GM18907 (cell line): ENCODE measurements at regions not wholly inside any gene's neighbourhood (a gene's known extent, or its start where the extent isn't known, plus 50 kb on each side); places are given as distances from the start of the nearest gene placed in this dataset.
A peak's percentile ranks its signal among the peaks of the same experiment; 100 is the strongest.
"Not testable (repeated sequence)": the region's sequence is repeated elsewhere in the genome, so short reads cannot be mapped to it uniquely, and the experiment has no call there.

Experiments
- ATAC-seq: cut with Tn5 transposase; IDR thresholded peaks from one replicate; pipeline ENCODE4 v1.9.1; 2021; ENCODE audit warnings: mild to moderate bottlenecking, moderate library complexity; ENCODE audit not compliant: unreplicated experiment

GRCh38 chr4:26228883-26229282, 91.9 kb upstream of the RBPJ start:
- no peak for ATAC-seq

GRCh38 chr4:26229974-26230373, 90.8 kb upstream of the RBPJ start:
- no peak for ATAC-seq

- no peak for ATAC-seq
These were observed 87.5 kb upstream of the RBPJ start for GRCh38 chr4:26233350-26233749.

DNA sequence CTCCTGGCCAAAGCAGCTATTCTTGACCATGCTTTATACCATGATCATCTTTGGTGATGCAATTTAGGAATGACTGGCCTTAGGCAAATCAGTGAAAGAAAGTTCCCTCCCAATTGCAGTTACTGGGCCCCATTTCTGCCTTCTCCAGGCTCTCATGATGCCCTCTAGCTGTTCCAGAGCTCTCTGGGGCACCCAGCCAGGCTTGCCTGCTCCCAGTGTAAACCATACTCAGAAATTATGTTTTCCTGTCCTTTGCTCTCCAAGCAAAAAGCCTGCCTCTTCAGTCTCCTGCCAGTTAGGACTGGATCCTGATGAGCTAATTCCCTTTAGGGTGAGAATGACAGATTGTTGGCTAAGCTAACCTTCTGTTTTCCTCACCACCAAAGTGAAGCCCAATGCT, 85.3 kb upstream of the RBPJ start:
- ATAC-seq = no peak

GRCh38 chr4:26237916-26238315, 82.9 kb upstream of the RBPJ start:
- no peak for ATAC-seq

- ATAC-seq = no peak
These were observed 82.4 kb upstream of the RBPJ start for GRCh38 chr4:26238426-26238777.

DNA sequence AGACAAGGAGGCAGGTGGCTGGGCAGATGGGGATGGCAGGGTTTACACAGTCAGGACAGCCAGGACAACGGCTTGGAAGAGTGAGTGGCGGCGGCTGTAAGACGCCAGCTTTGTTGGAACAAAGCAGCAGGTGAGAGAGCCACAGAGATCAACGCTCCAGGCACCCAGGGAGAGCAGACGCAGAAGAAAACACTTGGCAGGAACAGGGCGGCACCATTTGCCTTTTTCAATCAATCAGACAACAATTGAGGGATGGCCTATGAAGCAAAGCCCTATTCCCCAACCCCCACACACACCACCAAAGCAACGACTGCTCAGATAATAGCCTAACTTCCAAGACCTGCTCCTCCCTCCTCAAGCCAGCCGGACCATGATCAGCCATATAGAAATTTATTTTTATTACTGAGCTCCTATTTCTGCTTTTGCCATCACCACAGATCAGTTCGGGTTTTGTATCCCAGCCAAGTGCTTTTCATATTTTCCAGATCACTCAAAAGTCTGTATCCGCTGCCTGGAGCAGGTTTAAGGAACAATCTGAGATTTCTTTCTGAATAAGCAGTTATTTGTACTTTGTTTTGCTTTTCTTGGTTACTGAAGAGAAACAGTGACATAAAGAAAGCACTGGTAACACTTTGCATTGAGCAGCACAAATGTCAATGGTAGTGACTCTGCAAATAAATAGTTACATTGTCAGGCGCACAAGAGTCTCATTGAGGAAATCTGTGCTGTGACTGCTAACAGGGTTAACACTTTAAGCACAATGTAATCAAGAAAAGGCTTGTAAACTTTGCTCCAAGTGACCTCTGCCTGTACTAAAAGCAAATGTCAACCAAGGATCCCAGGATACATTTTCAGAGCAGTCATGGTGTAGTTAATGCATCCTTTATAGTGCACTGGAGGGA, 81.8 kb upstream of the RBPJ start:
- no peak for ATAC-seq

GRCh38 chr4:26239801-26240200, 81.0 kb upstream of the RBPJ start:
- ATAC-seq = no peak

DNA sequence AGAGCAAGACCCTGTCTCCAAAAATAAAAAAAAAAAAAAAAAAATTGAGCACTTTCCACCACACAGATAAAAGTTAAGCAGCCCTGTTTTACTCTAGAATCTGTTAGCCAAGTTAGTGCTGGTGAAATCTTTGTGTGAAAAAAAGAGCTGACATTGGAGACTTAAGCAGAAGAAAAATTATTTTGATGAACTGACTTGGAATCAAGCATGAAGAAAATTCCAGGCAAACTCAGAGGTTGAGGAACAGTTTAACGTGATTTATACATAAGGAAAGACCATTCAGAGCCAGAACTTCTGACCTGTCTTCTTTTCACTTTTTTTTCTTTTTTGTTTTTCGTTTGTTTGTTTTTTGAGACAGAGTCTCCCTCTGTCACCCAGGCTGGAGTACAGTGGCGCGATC, 79.6 kb upstream of the RBPJ start:
- no peak for ATAC-seq

DNA sequence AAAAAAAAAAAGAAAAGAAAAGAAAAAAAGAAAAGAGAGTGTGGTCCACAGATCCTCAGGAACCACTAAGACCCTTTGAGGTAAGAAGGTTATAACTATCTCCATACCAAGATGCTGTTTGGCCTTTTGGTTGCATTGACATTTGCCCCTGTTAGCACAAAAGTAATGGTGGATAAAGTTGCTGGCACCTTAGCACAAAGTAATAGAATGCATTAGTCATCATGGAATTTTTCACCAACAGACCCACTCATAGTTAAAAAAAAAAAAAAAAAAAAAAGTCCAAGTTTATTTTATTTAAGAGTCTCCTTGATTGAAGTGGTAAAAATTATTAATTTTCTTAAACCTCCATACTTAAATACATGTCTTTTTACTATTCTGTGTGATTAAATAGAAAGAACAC, 78.4 kb upstream of the RBPJ start:
- no peak for ATAC-seq

GRCh38 chr4:26244138-26244537, 76.7 kb upstream of the RBPJ start:
- not testable (repeated sequence) for ATAC-seq

DNA sequence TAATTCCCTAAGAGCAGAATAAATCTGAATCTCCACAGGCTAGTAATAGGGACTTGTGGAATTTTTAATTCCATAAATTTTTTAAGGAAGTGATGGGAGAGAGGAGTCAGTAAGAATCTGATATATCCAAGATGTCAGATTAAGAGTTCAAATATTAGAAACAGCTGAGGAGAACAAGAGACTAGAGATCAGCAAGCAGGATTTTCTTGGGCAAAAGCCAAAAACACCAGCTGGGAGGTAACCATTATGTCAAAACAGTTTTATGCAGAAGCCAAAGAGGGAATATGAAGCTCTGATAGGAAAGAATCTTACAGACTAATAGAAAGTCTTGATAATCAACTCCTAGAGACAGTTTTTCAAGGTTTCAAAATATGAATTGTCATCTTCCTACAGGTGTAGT, 72.2 kb upstream of the RBPJ start:
- no peak for ATAC-seq

DNA sequence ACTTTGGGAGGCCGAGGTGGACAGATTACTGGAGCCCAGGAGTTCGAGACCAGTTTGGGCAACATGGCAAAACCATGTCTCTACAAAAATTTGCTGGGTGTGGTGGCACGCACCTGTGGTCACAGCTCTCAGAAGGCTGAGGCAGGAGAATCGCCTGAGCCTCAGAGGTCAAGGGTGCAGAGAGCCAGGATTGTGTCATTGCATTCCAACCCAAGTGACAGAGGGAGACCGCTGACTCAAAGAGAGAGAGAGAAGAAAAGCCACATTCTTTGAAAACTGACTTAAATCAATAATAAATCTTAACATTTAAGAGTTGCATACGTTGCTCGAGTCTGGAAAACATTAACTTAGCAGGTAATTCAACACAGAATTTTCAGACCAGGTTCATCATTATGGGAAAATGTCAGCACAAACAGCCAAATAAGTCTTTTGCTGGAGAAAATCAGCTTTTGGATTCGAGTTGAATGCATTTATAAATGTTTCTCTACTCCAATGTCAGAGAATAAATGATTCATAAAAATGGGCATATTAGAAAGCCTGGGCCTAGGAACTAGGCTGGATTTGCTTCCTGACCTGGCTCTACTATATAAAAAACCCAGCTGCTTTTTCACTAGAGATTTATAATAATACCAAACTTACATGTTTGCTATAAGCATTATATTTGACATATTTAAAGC, 68.3 kb upstream of the RBPJ start:
- ATAC-seq = peak; percentile 88

GRCh38 chr4:26253968-26254367, 66.8 kb upstream of the RBPJ start:
- ATAC-seq = no peak

DNA sequence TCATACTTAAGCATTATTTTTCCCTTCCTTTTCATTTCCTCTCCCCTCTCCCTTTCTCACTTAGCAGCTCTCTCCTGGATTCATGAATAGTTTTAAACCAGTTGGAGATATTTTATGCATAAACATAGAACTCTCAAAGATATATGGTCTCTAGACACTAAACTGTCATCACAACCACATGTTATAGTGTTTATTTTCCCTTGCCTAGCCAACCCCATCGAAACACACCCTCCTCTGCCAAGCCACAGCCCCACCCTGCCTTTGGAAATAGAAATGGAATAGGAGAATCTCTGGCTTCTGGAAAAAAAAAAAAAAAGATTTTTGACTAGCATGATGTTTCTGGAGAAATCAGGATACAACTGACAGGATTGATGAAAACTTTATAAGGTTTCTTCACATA, 64.8 kb upstream of the RBPJ start:
- no peak for ATAC-seq

DNA sequence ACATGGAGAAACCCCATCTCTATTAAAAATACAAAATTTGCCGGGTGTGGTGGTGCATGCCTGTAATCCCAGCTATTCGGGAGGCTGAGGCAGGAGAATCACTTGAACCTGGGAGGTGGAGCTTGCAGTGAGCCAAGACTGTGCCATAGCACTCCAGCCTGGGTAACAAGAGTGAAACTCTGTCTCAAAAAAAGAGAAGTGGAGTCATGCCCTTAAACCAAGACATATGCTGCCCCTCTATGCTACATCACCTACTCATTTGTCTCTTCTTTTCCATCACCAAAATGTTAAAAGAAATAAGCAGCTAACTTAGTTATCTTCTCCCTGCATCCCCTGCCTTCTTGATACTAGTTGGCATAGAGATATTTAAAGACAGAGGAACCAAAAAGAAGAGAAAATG, 63.4 kb upstream of the RBPJ start:
- ATAC-seq = not testable (repeated sequence)

DNA sequence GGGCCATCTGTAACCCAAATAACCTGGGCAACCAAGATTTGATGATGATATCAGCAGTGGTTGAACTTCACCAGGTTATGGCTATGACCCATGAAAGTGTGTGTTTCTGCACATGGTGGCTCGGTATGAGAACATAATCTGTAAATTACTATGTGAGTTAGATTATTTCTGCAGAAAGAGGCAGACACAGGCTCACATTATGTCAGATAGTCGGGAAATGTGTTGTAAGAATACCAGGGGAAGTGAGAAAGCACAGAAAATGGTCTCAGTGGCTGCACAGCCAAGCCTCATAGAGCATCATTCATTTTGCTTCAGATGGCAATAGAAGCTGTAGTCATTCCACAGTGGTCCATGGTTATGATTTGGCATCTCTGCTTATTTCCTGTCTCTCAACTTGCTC, 63.0 kb upstream of the RBPJ start:
- peak; percentile 60 for ATAC-seq

DNA sequence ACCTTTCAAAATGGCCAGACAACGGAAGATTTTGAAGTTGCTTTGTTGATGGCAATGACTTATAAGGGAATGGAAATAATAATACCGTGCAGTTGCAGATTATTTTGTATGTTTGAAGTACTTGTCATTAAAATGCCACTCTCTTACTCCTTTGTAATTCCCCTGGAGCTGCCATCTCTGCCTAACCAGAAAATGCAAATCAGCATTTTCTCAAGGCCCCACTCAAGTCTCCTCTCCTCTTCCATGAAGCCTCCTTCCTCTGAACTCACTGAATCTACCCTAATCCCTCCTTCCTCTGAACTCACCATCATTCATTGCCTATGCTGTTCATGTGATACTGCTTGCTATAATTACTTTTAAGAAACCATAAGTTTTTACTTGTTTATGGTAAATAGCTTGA, 60.2 kb upstream of the RBPJ start:
- no peak for ATAC-seq

DNA sequence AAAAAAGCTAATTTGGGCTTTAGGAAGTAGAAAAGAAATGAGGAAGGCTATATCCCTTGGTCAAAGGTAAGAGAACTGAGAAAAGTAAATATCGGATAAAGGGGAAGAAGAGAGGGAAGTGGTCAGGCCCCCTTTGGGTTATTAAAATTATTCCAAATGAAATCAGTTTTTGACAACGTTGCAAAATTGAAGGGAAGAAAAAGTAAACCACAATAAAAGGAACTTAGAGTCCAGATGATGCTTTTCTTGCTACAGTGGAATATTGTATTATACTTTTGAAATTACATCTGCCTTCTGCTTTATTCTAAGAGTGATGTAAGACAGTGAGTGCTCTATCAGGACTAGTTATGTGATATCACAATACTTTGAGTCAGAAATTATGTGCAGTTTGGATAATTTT, 59.4 kb upstream of the RBPJ start:
- ATAC-seq = no peak

DNA sequence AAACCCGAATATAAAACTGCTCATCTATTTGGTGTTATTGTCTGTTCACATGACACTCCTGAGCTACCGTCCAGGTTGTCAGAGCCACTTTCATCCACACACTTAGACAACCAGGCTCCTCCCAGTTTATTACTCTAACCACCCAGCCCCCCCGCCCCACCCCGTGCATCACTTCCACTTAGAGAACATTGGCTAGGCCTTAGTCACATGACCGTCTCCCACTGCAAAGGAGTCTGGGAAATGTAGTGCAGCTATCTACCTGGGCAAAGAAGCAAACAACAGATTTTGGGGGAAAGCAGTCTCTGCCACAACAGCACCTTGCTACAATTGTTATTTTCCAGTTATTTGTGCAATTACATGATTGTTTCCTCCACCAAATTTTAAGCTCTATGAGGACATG, 57.6 kb upstream of the RBPJ start:
- no peak for ATAC-seq

- no peak for ATAC-seq
These were observed 56.7 kb upstream of the RBPJ start for GRCh38 chr4:26264109-26264508.

GRCh38 chr4:26267087-26267486, 53.7 kb upstream of the RBPJ start:
- ATAC-seq = no peak

DNA sequence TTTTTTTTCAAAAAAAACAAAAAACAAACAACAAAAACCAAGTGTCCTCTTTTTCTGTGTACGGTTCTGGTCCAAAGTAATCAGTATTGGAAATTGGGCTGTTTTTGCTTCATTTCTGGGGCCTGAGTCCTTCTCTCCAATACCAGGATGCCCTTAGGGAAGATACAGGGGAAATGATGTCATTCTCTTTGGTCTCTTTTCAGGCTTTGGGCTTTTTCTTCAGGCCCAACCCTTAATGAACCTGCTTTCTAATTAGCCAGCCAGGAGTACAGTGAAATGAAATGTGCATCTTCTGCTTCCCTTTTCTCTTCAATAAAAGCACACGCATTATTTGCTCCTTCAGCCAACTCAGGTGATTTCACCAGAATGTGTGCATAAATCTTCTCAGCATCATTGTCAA, 52.6 kb upstream of the RBPJ start:
- ATAC-seq = no peak
